Fibroblast of lung (primary cell): ENCODE measurements at regions not wholly inside any gene's neighbourhood (a gene's known extent, or its start where the extent isn't known, plus 50 kb on each side); places are given as distances from the start of the nearest gene placed in this dataset.

Experiments
- DNase-seq, 2 donors: peaks; one replicate each; pipeline versions ENCODE4 v3.0.0 to v3.0.0-alpha.2; 2010; ENCODE audit warnings: low read depth in 2 of 2
- H2AFZ ChIP-seq: 2 replicates; pipeline ENCODE4 v1.5.1; 2012; ENCODE audit warnings: low read length, control low read depth, inconsistent platforms
- H3K27ac ChIP-seq: 2 replicates; pipeline ENCODE4 v1.5.1; 2011; ENCODE audit warnings: low read length, control low read depth; ENCODE audit not compliant: insufficient read depth
- H3K27me3 ChIP-seq: 2 replicates; pipeline ENCODE4 v1.5.1; 2011; ENCODE audit warnings: mild to moderate bottlenecking, low read length; ENCODE audit not compliant: control insufficient read depth, insufficient read depth
- H3K36me3 ChIP-seq: 2 replicates; pipeline ENCODE4 v1.5.1; 2011; ENCODE audit warnings: low read length; ENCODE audit not compliant: control insufficient read depth, insufficient read depth
- H3K4me1 ChIP-seq: 2 replicates; pipeline ENCODE4 v1.5.1; 2011; ENCODE audit warnings: low read length; ENCODE audit not compliant: control insufficient read depth, insufficient read depth; ENCODE audit errors: extremely low read depth
- H3K4me2 ChIP-seq: 2 replicates; pipeline ENCODE4 v1.5.1; 2011; ENCODE audit warnings: low read length, control low read depth; ENCODE audit not compliant: insufficient read depth; ENCODE audit errors: extremely low read depth
- H3K4me3 ChIP-seq, 4 experiments: fragments of 200-600 bp in 1 of 4; sonication (generic) in 1 of 4; replicated peaks in 1 of 4; 2 replicates each; pipeline ENCODE4 v1.5.1; 2011 to 2016; ENCODE audit warnings: low read length in 4 of 4, low read depth in 3 of 4, mild to moderate bottlenecking in 3 of 4, control low read depth in 2 of 4, inconsistent platforms in 1 of 4, mixed read lengths in 1 of 4; ENCODE audit not compliant: insufficient read depth in 1 of 4; ENCODE audit errors: control extremely low read depth in 1 of 4
- H3K79me2 ChIP-seq: 2 replicates; pipeline ENCODE4 v1.5.1; 2012; ENCODE audit warnings: mild to moderate bottlenecking, low read length, inconsistent platforms; ENCODE audit not compliant: control insufficient read depth, insufficient read depth
- H3K9ac ChIP-seq: 2 replicates; pipeline ENCODE4 v1.5.1; 2011; ENCODE audit warnings: mild to moderate bottlenecking, low read length, control low read depth; ENCODE audit not compliant: insufficient read depth
- H3K9me3 ChIP-seq: 2 replicates; pipeline ENCODE4 v1.5.1; 2012; ENCODE audit warnings: low read depth, low read length; ENCODE audit not compliant: control insufficient read depth, insufficient read depth
- H4K20me1 ChIP-seq: 2 replicates; pipeline ENCODE4 v1.5.1; 2011; ENCODE audit warnings: low read length; ENCODE audit not compliant: control insufficient read depth, insufficient read depth; ENCODE audit errors: extremely low read depth
- CTCF ChIP-seq, 2 donors: IDR thresholded peaks in 1 of 2; conservative IDR thresholded peaks in 1 of 2; 1 replicate in 1 of 2; 2 replicates in 1 of 2; pipeline ENCODE4 v1.5.1; 2011 to 2012; ENCODE audit warnings: low read length in 2 of 2, control low read depth in 1 of 2, inconsistent platforms in 1 of 2, low read depth in 1 of 2, mild to moderate bottlenecking in 1 of 2
- EZH2 ChIP-seq: IDR thresholded peaks from 2 replicates; pipeline ENCODE4 v1.5.1; 2012; ENCODE audit warnings: low read length, control low read depth, mild to moderate bottlenecking; ENCODE audit errors: missing control alignments

GRCh38 chr13:61110732-61111131 lies 304.9 kb downstream of the PCDH20 start:
- TF ChIP-seq EZH2 (no peak), CTCF (conservative IDR thresholded peaks at IDR 0.05 in 1 of 2, IDR thresholded peaks at IDR 0.05 in 1 of 2; ENCODE audit: low read depth in 1 of 2, low read length in 2 of 2) (no peak)
- Histone ChIP-seq H3K9ac (no peak overlapping the region), H3K4me2 (no peak overlapping the region), H2AFZ (no peak overlapping the region), H3K9me3 (no peaks in the 10 kb centered on the region), H4K20me1 (no peaks in the 10 kb centered on the region), H3K27me3 (no peaks in the 10 kb centered on the region), H3K4me1 (no peaks in the 10 kb centered on the region), H3K36me3 (no peaks in the 10 kb centered on the region), H3K27ac (no peak overlapping the region), H3K4me3 (no peak overlapping the region), H3K79me2 (no peaks in the 10 kb centered on the region)
- DNase-seq: no peak

GRCh38 chr13:61109741-61110140 lies 305.9 kb downstream of the PCDH20 start:
- Histone ChIP-seq H3K9me3 (no peaks in the 10 kb centered on the region), H3K4me1 (no peaks in the 10 kb centered on the region)

GRCh38 chr13:61107989-61108388 lies 307.7 kb downstream of the PCDH20 start:
- no peak overlapping the region for H2AFZ ChIP-seq
- H3K4me1 ChIP-seq: no peaks in the 10 kb centered on the region

More at GRCh38 chr13:61109741-61110140, 305.9 kb downstream of the PCDH20 start:
- no peak overlapping the region for H2AFZ ChIP-seq
- no peak overlapping the region for H3K4me2 ChIP-seq
- no peak for TF ChIP-seq CTCF (conservative IDR thresholded peaks at IDR 0.05 in 1 of 2, IDR thresholded peaks at IDR 0.05 in 1 of 2; ENCODE audit: low read depth in 1 of 2, low read length in 2 of 2)
- TF ChIP-seq EZH2: no peak
- no peak overlapping the region for H3K27ac ChIP-seq
- H4K20me1 ChIP-seq: no peaks in the 10 kb centered on the region
- DNase-seq: no peak
- H3K9ac ChIP-seq: no peak overlapping the region
- H3K27me3 ChIP-seq: no peaks in the 10 kb centered on the region
- H3K4me3 ChIP-seq: no peak overlapping the region
- no peaks in the 10 kb centered on the region for H3K36me3 ChIP-seq
- H3K79me2 ChIP-seq: no peaks in the 10 kb centered on the region

More at GRCh38 chr13:61107989-61108388, 307.7 kb downstream of the PCDH20 start:
- H3K27me3 ChIP-seq: no peaks in the 10 kb centered on the region
- H4K20me1 ChIP-seq: no peaks in the 10 kb centered on the region
- no peaks in the 10 kb centered on the region for H3K9me3 ChIP-seq
- no peak overlapping the region for H3K4me3 ChIP-seq
- TF ChIP-seq CTCF (conservative IDR thresholded peaks at IDR 0.05 in 1 of 2, IDR thresholded peaks at IDR 0.05 in 1 of 2; ENCODE audit: low read depth in 1 of 2, low read length in 2 of 2) (no peak), EZH2 (no peak)
- no peak overlapping the region for H3K9ac ChIP-seq
- no peak for DNase-seq
- no peaks in the 10 kb centered on the region for H3K36me3 ChIP-seq
- no peak overlapping the region for H3K27ac ChIP-seq
- H3K4me2 ChIP-seq: no peak overlapping the region
- H3K79me2 ChIP-seq: no peaks in the 10 kb centered on the region
